OCI-LY3 (cell line): ENCODE measurements at regions not wholly inside any gene's neighbourhood (a gene's known extent, or its start where the extent isn't known, plus 50 kb on each side); places are given as distances from the start of the nearest gene placed in this dataset.

Experiments
- H2AFZ ChIP-seq: fragments of 200-600, 300-600 bp; shearing (Covaris generic); 2 replicates; pipeline ENCODE4 v1.6.0; 2014; ENCODE audit warnings: antibody characterized with exemption, low read depth, low read length
- H3K27ac ChIP-seq: fragments of 200-600, 300-600 bp; sonication (generic); 2 replicates; pipeline ENCODE4 v1.5.1; 2014; ENCODE audit warnings: mild to moderate bottlenecking, low read length, moderate library complexity, mixed read lengths
- H3K27me3 ChIP-seq: fragments of 200-600, 300-600 bp; sonication (generic); 2 replicates; pipeline ENCODE4 v1.6.1; 2014; ENCODE audit warnings: low read depth, low read length, mixed read lengths
- H3K36me3 ChIP-seq: fragments of 200-600, 300-600 bp; sonication (generic); replicated peaks from 2 replicates; pipeline ENCODE3; 2014; ENCODE audit warnings: low read depth, low read length, mixed read lengths
- H3K4me1 ChIP-seq: fragments of 300-600, 200-600 bp; sonication (generic); 2 replicates; pipeline ENCODE4 v1.6.1; 2014; ENCODE audit warnings: low read length, mixed read lengths
- H3K4me2 ChIP-seq: fragments of 200-600, 300-600 bp; sonication (generic); 2 replicates; pipeline ENCODE4 v1.6.1; 2014; ENCODE audit warnings: low read length, mixed read lengths
- H3K4me3 ChIP-seq: fragments of 300-600, 200-600 bp; sonication (generic); 2 replicates; pipeline ENCODE4 v1.5.1; 2014; ENCODE audit warnings: antibody characterized with exemption, mild to moderate bottlenecking, low read length, moderate library complexity
- H3K79me2 ChIP-seq: fragments of 300-600, 200-600 bp; shearing (Covaris generic); 2 replicates; pipeline ENCODE4 v1.6.1; 2014; ENCODE audit warnings: mild to moderate bottlenecking, low read length, mixed read lengths
- H3K9ac ChIP-seq: fragments of 300-600, 200-600 bp; shearing (Covaris generic); 2 replicates; pipeline ENCODE4 v1.6.0; 2014; ENCODE audit warnings: mild to moderate bottlenecking, low read length, moderate library complexity
- H3K9me3 ChIP-seq: fragments of 200-600, 300-600 bp; shearing (Covaris generic); 2 replicates; pipeline ENCODE4 v1.6.1; 2014; ENCODE audit warnings: low read length, mixed read lengths; ENCODE audit not compliant: insufficient read depth
- H4K20me1 ChIP-seq: fragments of 200-600, 300-600 bp; sonication (generic); 2 replicates; pipeline ENCODE4 v1.6.1; 2016; ENCODE audit warnings: low read length, mixed read lengths; ENCODE audit not compliant: insufficient read depth
- CTCF ChIP-seq: fragments of 200-600, 300-600 bp; sonication (generic); IDR thresholded peaks from 2 replicates; pipeline ENCODE4 v1.5.1; 2014; ENCODE audit warnings: antibody characterized with exemption, low read length, low read depth
- EZH2phosphoT487 ChIP-seq: fragments of 200-600 bp; shearing (Covaris generic); IDR thresholded peaks from 2 replicates; pipeline ENCODE4 v1.6.1; 2018; ENCODE audit warnings: antibody characterized with exemption, mixed run types, low read depth

GRCh38 chr9:135290086-135290485 lies 189.5 kb upstream of the PPP1R26 start:
- Histone ChIP-seq H3K79me2 (no peaks in the 10 kb centered on the region), H3K4me2 (no peak overlapping the region), H3K9me3 (no peaks in the 10 kb centered on the region), H3K4me3 (no peak overlapping the region), H3K36me3 (no peaks in the 10 kb centered on the region), H3K27me3 (no peaks in the 10 kb centered on the region), H3K27ac (no peak overlapping the region), H2AFZ (no peak overlapping the region), H3K9ac (no peak overlapping the region), H4K20me1 (no peaks in the 10 kb centered on the region), H3K4me1 (no peaks in the 10 kb centered on the region)
- no peak for TF ChIP-seq EZH2phosphoT487
- TF ChIP-seq CTCF = no peak

GRCh38 chr9:135290566-135290965 lies 189.0 kb upstream of the PPP1R26 start:
- H2AFZ ChIP-seq = no peak overlapping the region
- H3K79me2 ChIP-seq = no peaks in the 10 kb centered on the region
- no peaks in the 10 kb centered on the region for H3K27me3 ChIP-seq
- H3K27ac ChIP-seq = no peak overlapping the region
- no peaks in the 10 kb centered on the region for H4K20me1 ChIP-seq
- H3K4me1 ChIP-seq = no peaks in the 10 kb centered on the region
- no peak overlapping the region for H3K4me2 ChIP-seq
- no peaks in the 10 kb centered on the region for H3K9me3 ChIP-seq
- no peak overlapping the region for H3K4me3 ChIP-seq
- no peak overlapping the region for H3K9ac ChIP-seq
- no peaks in the 10 kb centered on the region for H3K36me3 ChIP-seq
- TF ChIP-seq CTCF (no peak), EZH2phosphoT487 (no peak)

- Histone ChIP-seq H3K27me3 (no peaks in the 10 kb centered on the region), H3K4me2 (no peak overlapping the region), H3K4me3 (no peak overlapping the region), H3K4me1 (no peaks in the 10 kb centered on the region), H3K27ac (no peak overlapping the region), H3K36me3 (no peaks in the 10 kb centered on the region), H2AFZ (no peak overlapping the region), H3K79me2 (no peaks in the 10 kb centered on the region), H4K20me1 (no peaks in the 10 kb centered on the region), H3K9ac (no peak overlapping the region), H3K9me3 (no peaks in the 10 kb centered on the region)
- TF ChIP-seq EZH2phosphoT487 = no peak
- no peak for TF ChIP-seq CTCF
These were observed 188.4 kb upstream of the PPP1R26 start for GRCh38 chr9:135291165-135291564.

GRCh38 chr9:135294836-135295235 lies 184.7 kb upstream of the PPP1R26 start:
- H3K4me3 ChIP-seq = no peak overlapping the region
- no peaks in the 10 kb centered on the region for H3K79me2 ChIP-seq
- TF ChIP-seq CTCF = no peak
- no peak for TF ChIP-seq EZH2phosphoT487
- H3K9ac ChIP-seq = no peak overlapping the region
- no peaks in the 10 kb centered on the region for H3K9me3 ChIP-seq
- H2AFZ ChIP-seq = no peak overlapping the region
- no peaks in the 10 kb centered on the region for H3K4me1 ChIP-seq
- H3K4me2 ChIP-seq = no peak overlapping the region
- H4K20me1 ChIP-seq = no peaks in the 10 kb centered on the region
- no peaks in the 10 kb centered on the region for H3K36me3 ChIP-seq
- H3K27me3 ChIP-seq = no peaks in the 10 kb centered on the region; the same call in 1 of the 2 replicates
- H3K27ac ChIP-seq = no peak overlapping the region
